ENCODE measurements at regions not wholly inside any gene's neighbourhood (a gene's known extent, or its start where the extent isn't known, plus 50 kb on each side); places are given as distances from the start of the nearest gene placed in this dataset.

GRCh38 chr5:24750355-24750754, 105.6 kb upstream of the CDH10 start:
- TF ChIP-seq CTCF (IDR thresholded peaks at IDR 0.05; ENCODE audit: control insufficient read depth, extremely low read depth, insufficient read depth) = no peak
- no peak for DNase-seq (ENCODE audit: low read depth)

GRCh38 chr5:24749701-24750100, 104.9 kb upstream of the CDH10 start:
- DNase-seq (ENCODE audit: low read depth) = no peak
- no peak overlapping the region for H3K4me3 ChIP-seq (ENCODE audit: low read depth, low read length)
- TF ChIP-seq CTCF (IDR thresholded peaks at IDR 0.05; ENCODE audit: control insufficient read depth, extremely low read depth, insufficient read depth) = no peak

More at GRCh38 chr5:24750355-24750754, 105.6 kb upstream of the CDH10 start:
- H3K4me3 ChIP-seq (ENCODE audit: low read depth, low read length) = no peak overlapping the region

- no peak for TF ChIP-seq CTCF (IDR thresholded peaks at IDR 0.05; ENCODE audit: control insufficient read depth, extremely low read depth, insufficient read depth)
- no peak overlapping the region for H3K4me3 ChIP-seq (ENCODE audit: low read depth, low read length)
- no peak for DNase-seq (ENCODE audit: low read depth)
These were observed 102.5 kb upstream of the CDH10 start for GRCh38 chr5:24747327-24747726.

DNA sequence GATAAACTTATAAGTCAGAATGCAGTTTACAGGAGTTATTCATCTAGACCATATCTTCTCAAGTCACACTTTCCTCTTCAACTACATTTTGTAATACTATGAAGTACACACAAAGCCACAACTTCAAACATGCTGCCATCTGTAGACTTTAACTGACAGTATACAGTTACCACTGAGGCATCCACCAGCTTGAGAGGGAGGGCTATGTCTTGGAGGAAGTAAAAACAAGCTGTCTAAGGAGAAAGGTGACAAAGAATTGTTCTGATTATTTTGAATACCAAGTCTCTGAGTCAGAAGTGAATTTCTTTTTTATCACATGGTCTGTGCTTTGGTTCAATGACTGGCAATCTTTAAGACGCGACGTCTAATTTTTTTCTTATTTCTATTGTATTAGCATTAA, 97.6 kb upstream of the CDH10 start:
- no peak for DNase-seq (ENCODE audit: low read depth)
- no peak for TF ChIP-seq CTCF (IDR thresholded peaks at IDR 0.05; ENCODE audit: control insufficient read depth, extremely low read depth, insufficient read depth)
- no peak overlapping the region for H3K4me3 ChIP-seq (ENCODE audit: low read depth, low read length)

DNA sequence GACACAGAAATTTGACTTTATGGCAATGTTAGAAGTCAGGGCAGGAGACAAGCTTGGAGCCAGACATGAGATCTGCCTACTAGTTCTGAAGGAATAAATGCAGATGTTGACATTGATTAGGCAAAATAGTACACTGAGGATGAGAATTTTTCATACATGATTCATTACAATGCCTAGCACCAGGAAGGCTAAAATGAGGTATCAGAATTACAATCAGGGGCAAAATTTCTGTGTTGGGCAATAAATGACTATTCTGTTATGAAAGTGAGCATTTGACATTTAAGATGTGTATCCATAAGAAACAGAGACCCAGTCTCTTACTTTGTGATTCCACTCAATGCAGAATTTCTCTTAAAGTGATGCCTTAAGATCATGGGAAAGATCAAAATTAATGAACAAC, 92.4 kb upstream of the CDH10 start:
- no peak for DNase-seq (ENCODE audit: low read depth)
- no peak overlapping the region for H3K4me3 ChIP-seq (ENCODE audit: low read depth, low read length)
- no peak for TF ChIP-seq CTCF (IDR thresholded peaks at IDR 0.05; ENCODE audit: control insufficient read depth, extremely low read depth, insufficient read depth)

DNA sequence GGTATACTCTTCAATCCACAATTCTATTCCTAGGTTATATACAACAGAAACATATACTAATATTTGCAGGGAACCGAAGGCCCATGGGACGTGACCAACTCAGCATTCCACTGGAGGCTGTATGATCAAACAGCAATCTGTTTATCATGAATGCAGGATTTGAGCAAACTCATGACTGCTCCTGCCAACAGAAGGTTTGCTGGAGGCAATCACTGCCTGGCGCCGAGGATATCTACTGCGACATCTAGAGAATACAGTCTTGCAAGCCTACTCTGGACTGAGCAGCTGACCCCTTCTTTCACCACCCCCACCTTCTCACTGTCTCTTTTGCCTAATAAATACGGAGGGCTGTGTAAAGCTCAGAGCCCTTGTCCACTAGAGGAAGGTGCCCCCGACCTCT, 90.5 kb upstream of the CDH10 start:
- TF ChIP-seq CTCF (IDR thresholded peaks at IDR 0.05; ENCODE audit: control insufficient read depth, extremely low read depth, insufficient read depth) = no peak
- H3K4me3 ChIP-seq (ENCODE audit: low read depth, low read length) = no peak overlapping the region
- no peak for DNase-seq (ENCODE audit: low read depth)

DNA sequence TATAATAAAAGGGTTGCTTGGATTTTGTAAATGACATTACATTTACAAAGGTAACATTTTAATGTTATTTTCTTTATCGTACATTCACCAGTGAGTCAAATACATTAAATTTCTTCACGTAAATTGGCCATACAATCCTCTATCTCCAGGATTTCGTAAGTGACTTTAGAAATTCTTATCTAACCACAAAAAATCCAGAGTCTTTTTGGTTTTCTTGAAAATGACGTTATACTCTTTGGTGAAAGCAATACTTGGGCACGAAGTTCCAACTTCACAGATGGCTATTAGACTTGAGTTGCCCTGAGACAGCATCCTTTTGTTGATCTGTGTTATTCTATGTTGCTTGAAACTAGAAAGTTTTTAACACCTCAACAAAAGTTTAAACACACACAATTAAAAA, 87.4 kb upstream of the CDH10 start:
- DNase-seq (ENCODE audit: low read depth) = no peak
- no peak for TF ChIP-seq CTCF (IDR thresholded peaks at IDR 0.05; ENCODE audit: control insufficient read depth, extremely low read depth, insufficient read depth)
- H3K4me3 ChIP-seq (ENCODE audit: low read depth, low read length) = no peak overlapping the region

Data from LNCaP clone FGC (cell line).